Left renal cortex interstitium (tissue), 4 donors: ENCODE measurements at regions not wholly inside any gene's neighbourhood (a gene's known extent, or its start where the extent isn't known, plus 50 kb on each side); places are given as distances from the start of the nearest gene placed in this dataset.

ENCODE experiments used
- DNase-seq, 4 donors: peaks; one replicate each; pipeline ENCODE4 v3.0.0-alpha.2; 2013; ENCODE audit warnings: low read depth in 4 of 4, low spot score in 2 of 4, missing footprints in 1 of 4

DNA sequence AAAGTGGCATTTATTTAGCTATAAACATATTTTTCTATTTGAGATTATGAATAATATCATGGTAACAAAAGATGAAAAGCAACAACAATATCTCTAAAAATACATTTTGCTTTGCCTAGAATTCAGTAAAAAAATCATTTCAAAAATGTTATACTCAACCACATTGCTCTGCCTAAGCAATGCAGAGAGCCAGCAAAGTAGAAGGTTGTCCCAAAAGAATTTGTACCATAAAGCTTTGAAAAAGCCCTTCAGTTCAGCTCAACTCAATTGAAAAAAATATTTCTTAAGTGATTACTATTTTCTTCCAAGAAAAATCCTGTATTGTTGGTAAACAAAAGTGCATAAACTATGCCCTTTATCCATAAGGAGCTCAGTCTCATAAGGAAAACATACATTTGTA lies 301.2 kb upstream of the ARSJ start:
- no peak for DNase-seq

DNA sequence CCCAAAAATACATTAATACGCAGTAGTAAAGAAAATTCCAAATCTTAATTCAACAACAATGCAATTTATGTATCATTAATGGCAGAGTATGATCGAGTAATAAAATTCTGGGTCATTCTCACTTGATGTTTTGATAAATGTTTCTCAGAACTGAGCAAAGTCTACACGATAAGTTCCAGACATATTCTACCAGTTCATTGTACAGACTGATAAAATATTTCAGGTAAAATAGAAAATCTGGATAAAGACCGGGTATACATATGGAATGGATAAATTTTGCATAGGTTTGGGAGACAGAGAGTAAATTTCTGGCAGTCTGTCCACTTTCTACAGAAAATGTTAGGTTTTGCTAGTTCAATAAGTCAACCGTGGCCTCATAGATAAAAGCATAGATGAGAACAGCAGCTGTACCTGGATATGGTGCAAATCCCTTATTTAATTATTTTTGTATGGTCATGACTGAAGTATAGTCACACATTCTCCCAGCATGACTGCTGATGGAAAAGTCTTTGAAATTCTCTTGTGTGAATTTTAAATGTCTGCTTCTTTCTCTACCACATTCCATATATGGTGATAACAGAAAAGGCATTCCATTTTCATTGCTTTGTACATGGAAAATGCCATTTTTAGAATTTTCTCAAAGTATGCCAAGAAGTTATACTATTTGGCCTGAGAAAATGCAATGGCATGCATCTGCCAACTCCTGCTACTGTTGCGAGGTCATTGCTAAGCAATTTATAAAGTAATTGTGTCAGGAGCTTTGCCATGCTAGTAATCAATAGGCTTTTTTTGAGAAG lies 301.9 kb upstream of the ARSJ start:
- no peak for DNase-seq

DNA sequence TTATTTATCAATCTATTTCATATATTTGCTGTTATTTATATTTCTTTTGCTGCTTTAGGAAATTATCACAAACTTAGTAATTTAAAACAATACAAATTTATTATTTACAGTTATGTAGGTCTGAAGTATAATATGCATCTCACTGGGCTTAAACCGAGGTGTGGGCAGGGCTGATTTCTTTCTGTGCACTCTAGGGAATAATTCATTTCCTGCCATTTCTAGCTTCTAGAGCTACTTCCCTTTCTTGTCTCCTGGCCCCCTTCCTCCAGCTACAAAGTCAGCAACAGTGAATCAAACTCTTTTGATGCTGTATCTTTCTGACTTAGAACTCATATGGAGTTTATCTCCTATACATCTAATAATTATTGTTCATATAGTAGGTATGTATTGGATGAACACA lies 303.5 kb upstream of the ARSJ start:
- no peak for DNase-seq

DNA sequence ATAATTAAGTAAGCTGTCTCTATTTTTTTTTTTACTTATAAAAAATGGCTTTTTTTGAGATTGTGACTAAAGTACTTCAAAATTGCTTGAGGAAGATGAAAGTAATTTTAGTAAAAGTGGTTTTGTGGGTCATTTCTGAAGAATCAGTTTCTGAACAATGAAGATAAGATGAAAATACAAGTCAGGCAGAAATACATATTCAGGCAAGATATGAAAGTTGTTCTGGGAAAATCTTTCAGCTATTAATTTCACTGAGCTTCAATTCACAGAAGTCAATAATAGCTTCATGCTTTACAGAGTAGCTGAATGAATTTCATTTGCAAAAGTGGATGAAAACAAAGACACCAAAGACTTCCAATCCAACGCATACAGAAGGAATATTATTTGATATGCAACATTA lies 305.2 kb upstream of the ARSJ start:
- DNase-seq = no peak

DNA sequence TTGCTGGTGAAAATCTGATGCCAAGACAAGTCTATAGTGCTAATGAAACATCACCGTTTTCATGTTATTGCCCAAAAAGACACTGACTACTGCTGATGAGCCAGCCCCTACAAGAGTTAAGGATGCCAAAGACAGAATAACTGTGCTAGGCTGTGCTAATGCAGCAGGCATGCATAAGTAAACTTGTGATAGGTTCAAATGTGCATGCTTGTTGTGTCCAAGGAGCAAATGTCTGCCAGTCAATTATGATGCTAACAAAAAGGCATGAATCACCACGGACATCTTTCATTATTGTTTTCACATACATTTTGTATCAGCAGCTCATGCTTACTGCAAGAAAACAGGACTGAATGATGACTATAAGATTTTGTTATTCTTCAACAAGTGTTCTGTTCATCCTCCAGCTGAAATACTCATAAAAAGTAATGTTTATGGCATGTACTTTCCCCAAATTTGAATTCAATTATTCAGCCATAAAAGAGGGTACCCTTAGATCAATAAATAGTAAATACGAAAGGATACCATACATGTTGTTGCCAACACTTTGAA lies 306.9 kb upstream of the ARSJ start:
- no peak for DNase-seq

DNA sequence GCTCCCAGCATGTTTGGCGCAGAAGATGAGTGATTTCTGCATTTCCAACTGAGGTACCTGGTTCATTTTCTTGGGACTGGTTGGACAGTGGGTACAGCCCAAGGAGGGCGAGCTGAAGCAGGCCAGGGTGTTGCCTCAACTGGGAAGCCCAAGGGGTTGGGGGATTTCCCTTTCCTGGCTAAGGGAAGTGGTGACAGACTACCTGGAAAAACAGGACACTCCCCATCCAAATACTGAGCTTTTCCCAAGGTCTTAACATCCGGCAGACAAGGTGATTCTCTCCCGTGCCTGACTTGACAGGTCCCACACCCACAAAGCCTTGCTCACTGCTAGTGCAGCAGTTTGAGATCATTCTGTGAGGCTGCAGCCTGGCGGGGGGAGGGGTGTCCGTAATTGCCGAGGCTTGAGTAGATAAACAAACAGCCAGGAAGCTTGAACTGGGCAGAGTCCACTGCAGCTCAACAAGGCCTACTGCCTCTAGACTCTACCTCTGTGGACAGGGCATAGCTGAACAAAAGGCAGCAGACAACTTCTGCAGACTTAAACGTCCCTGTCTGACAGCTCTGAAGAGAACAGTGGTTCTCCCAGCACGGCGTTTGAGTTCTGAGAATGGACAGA lies 307.7 kb upstream of the ARSJ start:
- no peak for DNase-seq

DNA sequence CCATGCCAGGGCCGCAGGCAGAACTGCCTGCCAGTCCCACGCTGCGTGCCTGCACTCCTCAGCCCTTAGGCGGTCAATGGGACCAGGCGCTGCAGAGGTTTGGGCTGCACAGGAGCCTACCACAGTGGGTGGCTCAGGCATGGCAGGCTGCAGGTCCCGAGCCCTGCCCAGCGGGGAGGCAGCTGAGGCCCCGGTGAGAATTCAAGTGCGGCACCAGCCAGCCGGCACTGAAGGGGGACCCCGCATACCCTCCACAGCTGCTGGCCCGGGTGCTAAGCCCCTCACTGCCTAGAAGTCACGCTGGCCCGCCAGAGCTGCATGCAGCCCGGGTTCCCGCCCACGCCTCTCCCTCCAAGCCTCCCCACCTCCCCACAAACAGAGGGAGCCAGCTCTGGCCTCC lies 302.5 kb upstream of the UGT8 start:
- DNase-seq = no peak

DNA sequence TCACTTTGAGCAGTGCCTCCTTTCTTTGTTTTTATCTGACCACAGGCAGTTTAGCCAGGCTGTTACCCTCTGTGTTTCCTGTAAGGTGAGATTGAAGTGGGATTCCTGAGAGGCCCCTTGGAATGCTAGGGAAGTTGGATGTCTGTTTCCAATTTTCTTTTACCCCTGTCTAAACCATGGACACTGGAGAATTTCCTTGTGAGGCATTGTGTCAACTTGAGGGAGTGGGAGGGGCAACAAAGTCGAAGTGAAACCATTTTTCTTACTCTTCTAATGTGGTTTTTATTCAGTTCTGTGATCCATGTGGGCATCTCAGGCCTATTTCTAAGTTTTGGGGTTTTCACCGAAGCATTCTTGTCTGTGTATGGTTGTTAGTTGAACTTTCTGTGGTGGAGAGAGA lies 296.1 kb upstream of the UGT8 start:
- DNase-seq = no peak

DNA sequence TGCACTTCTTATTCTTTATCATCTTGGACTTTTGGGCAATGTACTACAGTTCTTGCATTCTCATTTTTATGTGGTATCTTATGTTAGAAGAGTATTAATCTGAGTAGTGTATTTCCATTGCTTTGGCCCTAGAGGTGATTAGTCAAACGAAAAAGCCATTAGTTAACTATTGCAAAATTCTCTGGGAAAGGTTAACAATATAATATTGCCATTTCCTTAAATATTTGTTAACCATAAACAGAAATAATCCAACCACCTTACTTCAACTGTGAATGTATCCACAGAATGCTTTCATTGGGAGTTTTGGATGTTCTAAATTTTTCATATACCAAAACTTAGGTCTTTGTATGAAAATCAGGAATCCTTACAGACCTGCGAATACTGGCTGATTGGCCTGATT lies 294.6 kb upstream of the UGT8 start:
- DNase-seq = no peak

DNA sequence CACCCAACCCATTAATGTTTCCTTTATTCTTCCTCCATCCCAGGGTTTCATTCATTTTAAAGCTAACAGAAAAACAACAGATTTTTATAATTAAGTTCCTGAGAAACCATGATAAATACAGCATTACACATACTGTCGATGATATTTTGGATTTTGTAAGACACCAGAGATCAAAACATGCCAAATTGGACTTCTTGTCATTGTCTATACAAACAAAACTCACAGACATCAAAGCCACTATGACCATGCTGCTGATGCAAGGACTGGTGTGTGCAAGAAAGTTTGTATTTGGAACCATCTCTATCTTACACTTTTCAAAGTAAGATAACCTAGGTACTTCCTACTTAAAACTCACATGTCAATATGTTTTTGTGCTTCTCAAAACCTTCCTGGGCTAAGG lies 294.0 kb upstream of the UGT8 start:
- no peak for DNase-seq

DNA sequence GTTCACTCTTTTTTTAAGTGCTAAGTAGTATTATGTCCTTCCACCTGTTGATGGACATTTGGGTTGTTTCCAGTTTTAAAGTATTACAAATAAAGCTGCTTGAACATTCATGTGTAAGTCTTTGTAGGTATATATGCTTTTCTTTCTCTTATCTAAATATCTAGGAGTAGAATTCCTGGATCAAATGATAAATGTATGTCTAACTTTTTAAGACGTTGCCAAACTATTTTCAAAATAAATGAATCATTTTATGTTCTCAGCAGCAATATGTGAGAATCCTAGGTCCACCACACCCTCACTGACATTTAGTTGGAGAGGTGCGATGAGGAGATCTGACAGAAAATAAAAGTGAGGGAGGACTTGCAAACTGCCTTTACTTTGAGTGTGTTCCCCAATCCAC lies 291.7 kb upstream of the UGT8 start:
- no peak for DNase-seq

DNA sequence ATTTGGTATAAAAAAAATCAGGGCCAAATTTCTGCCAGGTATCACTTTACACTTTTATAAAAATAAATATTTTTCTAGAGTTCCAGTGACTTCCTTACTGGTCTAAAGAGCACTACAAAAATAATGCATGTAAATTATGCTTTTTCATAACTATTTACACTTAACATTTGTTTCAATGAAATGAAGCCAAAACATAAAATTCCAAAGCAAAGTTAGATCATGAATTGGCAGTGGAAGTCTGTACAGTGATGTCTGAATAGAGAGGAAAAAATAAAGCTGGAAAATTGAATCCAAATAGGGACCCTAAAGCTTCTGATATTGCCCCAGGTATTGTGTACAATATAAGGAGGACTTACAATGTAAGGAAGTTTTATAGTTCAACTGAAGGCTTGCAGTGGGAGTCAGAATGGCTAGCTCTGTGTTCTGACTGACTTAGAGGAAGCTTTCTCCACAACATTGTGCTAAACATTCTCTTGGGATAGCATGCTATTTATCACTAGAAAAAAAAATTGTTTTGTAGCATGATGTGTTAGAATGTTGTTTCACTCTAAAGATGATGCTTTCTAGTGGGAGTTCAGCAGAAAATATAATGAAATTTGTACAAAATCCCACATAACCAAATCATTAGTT lies 288.2 kb upstream of the UGT8 start:
- DNase-seq = no peak

DNA sequence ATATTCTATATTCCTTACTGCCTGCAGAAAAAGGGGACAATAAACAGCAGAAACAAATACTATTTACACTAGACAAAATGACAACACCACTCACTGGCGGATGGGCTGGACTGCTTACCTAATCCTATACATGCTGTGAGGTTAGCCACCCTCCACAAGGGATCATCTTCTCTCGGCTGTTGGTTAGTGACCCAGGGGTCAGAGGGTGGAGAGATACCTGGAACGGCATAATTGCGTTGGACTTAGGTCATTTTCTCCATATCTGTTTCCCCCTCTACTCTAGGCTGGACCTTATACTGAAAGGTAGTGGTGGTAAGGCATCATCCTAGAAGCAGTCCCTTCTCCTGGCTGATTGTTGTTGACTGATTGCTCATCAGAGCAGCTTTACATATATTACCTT lies 286.8 kb upstream of the UGT8 start:
- no peak for DNase-seq

DNA sequence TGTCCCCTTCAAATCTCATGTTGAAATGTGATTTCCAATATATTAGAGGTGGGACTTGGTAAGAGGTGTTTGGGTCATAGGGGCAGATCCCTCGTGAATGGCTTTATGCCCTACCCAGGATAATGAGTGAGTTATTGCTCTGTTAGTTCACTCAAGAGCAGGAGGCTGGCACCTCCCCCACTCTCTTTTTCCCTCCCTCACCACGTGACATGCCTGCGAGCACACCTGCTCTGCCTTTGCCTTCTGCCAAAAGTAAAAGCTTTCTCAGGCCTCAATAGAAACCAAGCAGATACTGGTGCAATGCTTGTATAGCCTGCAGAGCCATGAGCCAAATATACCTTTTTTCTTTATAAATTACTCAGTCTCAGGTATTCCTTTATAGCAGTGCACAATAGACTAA lies 286.3 kb upstream of the UGT8 start:
- no peak for DNase-seq

DNA sequence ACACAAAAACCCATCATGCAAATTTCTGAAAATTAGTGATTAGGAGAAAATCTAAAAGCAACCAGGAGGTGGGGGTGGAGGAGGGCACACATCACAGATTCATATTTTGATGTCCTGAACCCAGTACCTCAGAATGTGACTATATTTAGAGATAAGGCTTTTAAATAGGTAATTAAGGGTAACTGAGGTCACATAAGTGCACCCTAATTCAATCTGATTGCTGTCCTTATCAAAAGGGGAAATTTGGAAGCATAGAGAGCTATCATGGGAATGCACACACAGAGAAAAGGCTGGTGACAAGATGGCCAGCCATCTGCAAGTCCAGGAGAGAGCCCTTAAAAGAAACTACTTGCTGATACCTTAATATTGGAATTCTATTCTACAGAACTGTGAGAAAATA lies 281.8 kb upstream of the UGT8 start:
- no peak for DNase-seq

DNA sequence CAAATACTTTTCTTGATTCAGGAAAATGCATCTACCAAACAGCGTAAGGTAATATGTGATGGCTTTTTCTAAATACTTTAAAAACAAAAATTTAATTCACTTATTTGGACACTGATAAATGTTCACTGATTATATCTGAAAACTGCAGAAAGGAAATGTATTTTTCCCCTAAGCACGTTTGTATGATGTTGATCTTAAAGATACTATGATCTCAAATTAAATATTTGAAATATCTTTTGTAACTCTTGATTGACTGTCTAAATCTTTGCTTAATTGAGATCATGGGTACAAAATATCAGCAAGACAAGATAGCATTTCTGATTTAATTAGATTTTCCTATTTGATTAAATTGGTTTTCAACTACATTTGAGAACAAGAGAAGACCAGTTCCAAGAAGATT lies 281.0 kb upstream of the UGT8 start:
- DNase-seq = no peak

DNA sequence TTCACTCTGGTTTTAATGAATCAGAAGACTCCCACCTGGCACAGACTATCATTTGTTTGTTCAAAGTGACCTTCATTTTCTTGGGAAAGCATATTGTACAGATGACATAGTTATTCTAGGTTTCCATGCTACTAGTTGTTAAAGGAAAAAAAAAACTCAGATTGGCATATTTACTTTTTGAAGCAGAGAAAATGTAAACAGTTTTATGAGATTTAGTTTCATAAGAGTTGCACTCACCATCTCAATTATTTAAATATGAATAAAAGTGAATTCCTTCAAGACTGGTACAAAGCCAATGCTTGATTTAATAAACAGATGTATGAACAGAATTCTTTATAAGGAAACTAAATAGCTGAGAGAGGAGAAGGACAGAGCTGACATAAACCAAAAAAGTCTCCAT lies 280.3 kb upstream of the UGT8 start:
- no peak for DNase-seq

DNA sequence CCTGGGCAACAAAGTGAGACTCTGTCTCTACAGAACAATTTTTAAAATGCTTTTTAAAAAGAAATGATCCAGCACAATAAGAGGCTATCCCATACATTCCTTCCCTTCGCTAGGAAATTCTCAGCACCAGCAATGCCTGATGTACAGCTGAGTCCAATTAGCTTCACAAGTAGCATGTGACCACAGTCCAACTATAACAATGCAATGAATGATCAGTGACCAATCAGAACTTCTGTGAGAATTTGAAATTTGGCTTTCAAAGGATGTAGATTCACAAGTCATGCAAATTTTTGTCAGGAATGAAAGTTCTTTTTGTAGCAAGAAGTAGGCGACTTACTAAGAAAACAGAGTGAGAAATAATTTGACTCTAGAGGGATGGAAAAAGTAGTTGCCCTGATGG lies 278.5 kb upstream of the UGT8 start:
- DNase-seq = no peak

DNA sequence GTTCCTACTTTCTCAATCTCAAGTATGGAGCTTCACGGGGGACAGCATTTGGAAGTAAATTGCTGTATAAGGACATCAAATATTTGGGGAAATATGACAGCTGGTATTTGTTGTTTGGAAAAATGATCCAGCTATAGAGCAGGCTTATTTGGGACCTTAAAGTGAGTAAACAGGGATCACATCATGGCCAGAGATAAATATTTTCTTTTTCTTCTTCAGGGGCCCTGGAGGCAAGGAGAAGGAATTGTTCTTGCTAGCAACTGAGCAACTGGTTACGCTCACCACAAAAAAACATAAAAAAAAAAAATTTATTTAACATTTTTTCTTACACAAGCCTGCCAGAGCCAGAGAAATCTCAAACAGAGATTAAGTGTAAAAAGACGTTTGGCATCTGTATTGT lies 277.2 kb upstream of the UGT8 start:
- DNase-seq = no peak

DNA sequence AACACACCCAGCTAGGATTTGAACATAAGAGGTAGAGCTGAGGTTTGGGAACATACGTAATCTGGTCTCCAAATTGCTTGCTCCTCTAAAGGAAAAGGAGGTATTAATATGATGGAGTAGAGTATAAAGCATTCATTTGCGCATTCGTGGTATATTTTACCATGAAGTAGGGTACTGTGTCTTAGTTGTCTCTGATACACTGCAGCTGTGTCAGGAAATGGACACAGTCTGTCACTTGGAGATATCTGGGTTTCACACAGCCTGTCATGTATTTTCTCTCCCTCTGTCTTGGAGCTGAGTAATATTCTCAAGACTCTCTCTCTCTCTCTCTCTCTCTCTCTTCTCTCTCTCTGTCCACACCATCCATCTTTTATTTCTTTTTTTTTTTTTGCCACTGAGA lies 274.8 kb upstream of the UGT8 start:
- DNase-seq = no peak

DNA sequence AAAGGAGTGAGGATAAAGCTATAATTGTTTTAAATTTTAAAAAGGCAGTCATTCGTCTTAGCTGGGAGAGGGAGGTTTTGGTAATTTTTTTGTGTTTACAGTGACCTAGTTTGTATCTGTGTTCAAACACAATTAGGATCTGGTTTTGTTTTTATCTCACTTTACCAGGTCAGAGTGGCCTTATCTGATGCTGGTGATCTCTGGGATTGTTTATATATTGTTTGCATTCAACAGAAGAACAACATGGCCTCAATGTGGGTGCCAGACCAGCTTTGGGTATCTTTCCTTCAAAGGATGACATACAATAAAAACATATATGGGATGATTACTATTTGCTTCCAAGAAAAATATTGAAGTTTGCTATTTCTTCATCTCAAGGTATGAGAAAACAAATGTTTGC lies 272.2 kb upstream of the UGT8 start:
- no peak for DNase-seq

DNA sequence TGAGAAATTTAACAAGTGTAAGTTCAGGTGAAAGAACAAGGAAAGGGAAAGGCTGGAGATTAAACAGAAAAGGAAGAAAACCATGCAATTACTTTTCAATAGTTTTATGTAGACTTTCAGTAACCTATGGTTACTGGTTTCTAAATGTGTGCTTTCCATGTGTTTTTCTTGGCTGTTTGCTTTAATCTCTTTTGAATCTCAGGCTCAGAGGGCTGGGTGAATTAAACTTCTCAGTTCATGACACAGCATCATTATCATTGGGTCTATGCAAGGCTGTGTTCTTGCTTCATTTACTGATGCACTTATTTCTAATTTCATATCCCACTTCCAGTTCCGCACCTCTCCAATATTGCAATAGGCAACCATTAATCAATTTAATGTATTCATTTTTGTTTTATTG lies 266.5 kb upstream of the UGT8 start:
- DNase-seq = no peak
